H1 (cell line): ENCODE measurements at regions not wholly inside any gene's neighbourhood (a gene's known extent, or its start where the extent isn't known, plus 50 kb on each side); places are given as distances from the start of the nearest gene placed in this dataset.

Experiments
- CHD2 ChIP-seq: IDR thresholded peaks from 2 replicates; pipeline ENCODE4 v1.6.1; 2012; ENCODE audit warnings: low read length, improper control_type of control experiment
- EZH2 ChIP-seq: fragments of 200-600 bp; sonication (generic); IDR thresholded peaks from 2 replicates; pipeline ENCODE4 v1.7.1; 2012; ENCODE audit warnings: low read depth, mild to moderate bottlenecking, moderate library complexity, low read length, inconsistent platforms; ENCODE audit not compliant: severe bottlenecking

DNA sequence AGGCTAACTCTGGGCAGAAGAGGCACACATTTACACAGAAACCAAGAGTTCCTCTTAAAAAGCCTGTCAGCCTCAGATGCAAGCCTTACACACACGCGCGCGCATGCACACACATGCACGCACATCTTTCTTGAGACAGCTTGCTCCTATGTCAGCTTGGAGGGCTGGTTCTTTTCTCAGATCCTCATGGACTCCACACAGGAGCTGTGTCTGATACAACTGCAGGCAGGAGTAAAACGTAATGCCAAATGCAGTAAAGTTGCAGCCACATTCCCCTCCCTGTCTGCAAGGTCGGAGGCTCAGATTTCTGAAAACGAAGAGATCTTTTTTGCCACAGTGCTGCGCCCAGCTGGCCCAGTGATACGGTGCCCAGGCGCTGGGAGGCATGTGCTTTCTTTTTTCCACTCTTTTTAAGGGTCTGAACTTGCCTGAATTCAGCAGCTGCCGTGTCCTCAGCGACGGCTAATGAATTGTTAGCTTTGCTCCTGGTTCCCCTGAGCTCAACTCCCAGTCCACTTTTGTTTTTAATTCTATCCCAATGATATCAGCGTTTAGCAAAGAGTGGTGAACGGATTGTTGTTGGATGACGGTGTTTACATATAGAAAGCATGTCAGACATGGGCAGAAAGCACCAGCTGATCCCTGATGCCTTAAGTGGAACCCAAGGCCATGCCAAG, 72.9 kb upstream of the FOXN3 start:
- TF ChIP-seq EZH2 (no peak), CHD2 (no peak)
